Heart left ventricle (tissue), 13 donors: ENCODE measurements at regions not wholly inside any gene's neighbourhood (a gene's known extent, or its start where the extent isn't known, plus 50 kb on each side); places are given as distances from the start of the nearest gene placed in this dataset.

Source experiments
- CTCF ChIP-seq, 12 donors: fragments of 200-600 bp; sonication (generic) in 4 of 12; IDR thresholded peaks; one replicate each; pipeline versions ENCODE4 v1.5.0 to v1.8.0; 2018 to 2022; ENCODE audit warnings: antibody characterized with exemption in 12 of 12, mild to moderate bottlenecking in 5 of 12
- POLR2A ChIP-seq, 2 donors: fragments of 450-650 bp; IDR thresholded peaks; one replicate each; pipeline ENCODE4 v1.6.1; 2017; ENCODE audit warnings: antibody characterized with exemption in 2 of 2, mild to moderate bottlenecking in 2 of 2, moderate library complexity in 2 of 2
- donor health status: ischemic (EF 13 %, LVEDD 7.1; RV severe dilation, severe dysfunction).
- donor health status: DM: no; HTN: yes; CAD: no.
- donor health status: DM: no; HTN: no; CAD: no.
- donor health status: ischemic (EF 25% LVEDD 6.9; RV normal size, moderate dysfunction).
- donor health status: ischemic (EF 25% LVEDD 5.7; RV mildly dilated, moderate dysfunction).
- donor health status: ischemic (EF 35%, LVEDD 5.7; RV mildly dilated, moderate dysfunction).
- donor health status: nonischemic (EF 11% LVEDD 7.7; RV severe dilation, severe dysfunction).
- donor health status: DM: yes; HTN: yes; CAD: no.
- donor health status: PGD.
- donor health status: ischemic (EF 29% LVEDD 5.4; RV normal size, mild dysfunction).
- donor health status: nonischemic (EF 23%, LVEDD 6.1; RV moderate dilation, normal function).

- TF ChIP-seq CTCF (IDR thresholded peaks at IDR 0.05) (no peak), POLR2A (IDR thresholded peaks at IDR 0.05) (no peak)
Observed at GRCh38 chr1:79817031-79817560, 810.6 kb upstream of the ADGRL4 start.
